PC-9 (cell line): ENCODE measurements at regions not wholly inside any gene's neighbourhood (a gene's known extent, or its start where the extent isn't known, plus 50 kb on each side); places are given as distances from the start of the nearest gene placed in this dataset.

Source experiments
- BruUV-seq: library from RNA; stranded (reverse); fragments of 400-500 nt; replicated peaks from 2 replicates; lab custom pipeline; 2021; lab: Mats Ljungman, UMichigan
- CTCF ChIA-PET: fragments of 300-600 bp; sonication (Branson Sonifier 250); formaldehyde crosslinking; loops from one replicate; lab custom pipeline; 2022; ENCODE audit warnings: antibody characterized with exemption; lab: Charles Lee
- POLR2A ChIA-PET: fragments of 300-600 bp; sonication (Branson Sonifier 250); formaldehyde crosslinking; loops from one replicate; lab custom pipeline; 2022; ENCODE audit warnings: antibody characterized with exemption; ENCODE audit not compliant: unreplicated experiment; lab: Charles Lee
- DNase-seq, 2 experiments: peaks; one replicate each; pipeline versions ENCODE4 v3.0.0 to v3.0.0-alpha.2; 2015 to 2022; ENCODE audit warnings: mixed read lengths in 1 of 2
- H2AFZ ChIP-seq: fragments of 200-600 bp; sonication (generic); 2 replicates; pipeline ENCODE4 v1.8.1; 2017; ENCODE audit warnings: antibody characterized with exemption
- H3F3A ChIP-seq: fragments of 200-600 bp; sonication (generic); 2 replicates; pipeline ENCODE4 v1.8.1; 2017; ENCODE audit warnings: antibody characterized with exemption, mild to moderate bottlenecking, low read depth; ENCODE audit not compliant: insufficient read depth
- H3K27ac ChIP-seq: fragments of 200-600 bp; sonication (generic); 2 replicates; pipeline ENCODE4 v1.6.1; 2016; ENCODE audit warnings: mixed run types
- H3K27me3 ChIP-seq: fragments of 200-600 bp; sonication (generic); 2 replicates; pipeline ENCODE4 v1.6.1; 2016; ENCODE audit warnings: low read depth, mixed run types; ENCODE audit not compliant: insufficient read depth
- H3K36me3 ChIP-seq: fragments of 200-600 bp; sonication (generic); 2 replicates; pipeline ENCODE4 v1.6.1; 2016; ENCODE audit warnings: low read depth, mixed run types
- H3K4me1 ChIP-seq: fragments of 200-600 bp; sonication (generic); replicated peaks from 2 replicates; pipeline ENCODE4 v1.6.1; 2016; ENCODE audit warnings: mixed run types; ENCODE audit not compliant: insufficient read depth
- H3K4me2 ChIP-seq: fragments of 200-600 bp; sonication (generic); 2 replicates; pipeline ENCODE4 v1.6.1; 2017; ENCODE audit warnings: mixed run types
- H3K4me3 ChIP-seq: fragments of 200-600 bp; sonication (generic); 2 replicates; pipeline ENCODE4 v1.6.1; 2016; ENCODE audit warnings: mixed run types
- H3K79me2 ChIP-seq: fragments of 200-600 bp; sonication (generic); 2 replicates; pipeline ENCODE4 v1.6.1; 2017; ENCODE audit warnings: low read depth, mixed run types
- H3K9me2 ChIP-seq: fragments of 200-600 bp; sonication (generic); 2 replicates; pipeline ENCODE4 v1.8.1; 2017; ENCODE audit warnings: mild to moderate bottlenecking; ENCODE audit not compliant: insufficient read depth
- H3K9me3 ChIP-seq: fragments of 200-600 bp; sonication (generic); 2 replicates; pipeline ENCODE4 v1.8.1; 2016; ENCODE audit warnings: low read depth; ENCODE audit not compliant: insufficient read depth
- H4K20me1 ChIP-seq: fragments of 200-600 bp; sonication (generic); 2 replicates; pipeline ENCODE4 v1.8.1; 2017; ENCODE audit not compliant: insufficient read depth
- CTCF ChIP-seq: fragments of 200-600 bp; sonication (generic); conservative IDR thresholded peaks from 2 replicates; pipeline ENCODE4 v1.6.1; 2017; ENCODE audit warnings: mixed run types, antibody characterized with exemption, mild to moderate bottlenecking, moderate library complexity
- EZH2 ChIP-seq: fragments of 200-600 bp; sonication (generic); IDR thresholded peaks from 2 replicates; pipeline ENCODE4 v1.8.0; 2017; ENCODE audit warnings: antibody characterized with exemption, low read depth
- intact Hi-C: fragments of 100-400 bp; cut with micrococcal nuclease; formaldehyde crosslinking; loops from one replicate; pipeline ENCODE4 v1.10.0; 2022; ENCODE audit not compliant: unreplicated experiment

DNA sequence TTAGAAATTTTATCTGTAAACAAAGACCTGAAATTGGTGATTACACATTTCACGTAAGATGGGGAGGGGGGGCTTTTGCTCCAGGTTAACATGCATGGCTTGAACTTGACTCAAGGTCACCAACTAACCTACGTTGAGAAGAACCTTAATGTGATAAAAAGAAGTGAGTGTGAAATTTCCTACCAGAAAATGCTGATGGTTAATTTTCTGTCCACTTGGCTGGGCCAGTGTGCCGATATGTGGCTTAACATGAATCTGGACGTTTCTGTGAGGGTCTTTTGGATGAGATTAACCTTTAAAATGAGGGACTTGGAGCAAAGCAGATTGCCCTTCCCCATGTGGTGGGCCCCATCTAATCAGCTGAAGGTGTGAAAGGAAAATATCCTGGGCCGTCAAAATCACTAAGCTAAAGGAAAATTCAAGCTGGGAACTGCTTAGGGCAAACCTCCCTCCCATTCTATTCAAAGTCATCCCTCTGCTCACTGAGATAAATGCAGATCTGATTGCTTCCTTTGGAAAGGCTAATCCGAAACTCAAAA is 107.3 kb upstream of the ENPP6 start:
- H3K4me1 ChIP-seq, result peaks cover 29% of the 10 kb centered on the region
- H2AFZ ChIP-seq, result no peak overlapping the region
- TF ChIP-seq EZH2 (no peak), CTCF (no peak)
- no peak overlapping the region for H3K4me3 ChIP-seq
- H3K9me3 ChIP-seq, result no peaks in the 10 kb centered on the region
- H3K9me2 ChIP-seq, result no peaks in the 10 kb centered on the region
- H3K4me2 ChIP-seq, result no peak overlapping the region
- H4K20me1 ChIP-seq, result no peaks in the 10 kb centered on the region
- intact Hi-C loops, result no loop called here
- no peak overlapping the region for H3K27ac ChIP-seq
- no peaks in the 10 kb centered on the region for H3K79me2 ChIP-seq
- CTCF ChIA-PET, result no interaction called here
- no peak for DNase-seq
- H3F3A ChIP-seq, result peaks cover 8% of the 10 kb centered on the region; the same call in 1 of the 2 replicates
- no peaks in the 10 kb centered on the region for H3K36me3 ChIP-seq
- no peaks in the 10 kb centered on the region for H3K27me3 ChIP-seq
- POLR2A ChIA-PET, result no interaction called here
- no TSS peak for BruUV-seq

DNA sequence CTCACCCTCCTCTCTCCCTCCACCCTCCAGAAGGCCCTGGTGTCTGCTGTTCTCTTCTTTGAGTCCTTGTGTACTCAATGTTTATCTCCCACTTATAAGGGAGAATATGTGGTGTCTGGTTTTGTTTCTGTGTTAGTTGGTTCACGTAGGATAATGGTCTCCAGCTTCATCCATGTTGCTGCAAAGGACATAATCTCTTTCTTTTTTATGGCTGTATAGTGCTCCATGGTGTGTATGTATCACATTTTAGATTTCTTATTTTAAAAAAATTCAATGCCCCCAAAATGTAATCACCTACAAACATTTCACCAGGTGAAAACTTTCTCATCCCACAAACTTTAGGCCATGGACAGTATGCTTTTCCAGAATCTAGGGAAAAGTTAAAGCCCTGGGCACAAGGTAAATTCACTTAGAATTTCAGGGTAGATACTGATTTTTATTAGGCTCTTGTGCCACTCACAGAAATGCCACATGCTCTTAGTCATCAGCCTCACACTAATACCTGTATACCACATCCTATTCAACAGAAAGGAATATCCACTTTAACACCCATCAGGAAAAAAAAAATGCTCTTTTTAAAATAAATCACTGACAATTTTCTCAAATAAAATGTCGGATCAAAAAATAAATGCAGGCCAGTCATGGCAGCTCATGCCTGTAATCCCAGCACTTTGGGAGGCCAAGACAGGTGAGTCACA is 104.8 kb upstream of the ENPP6 start:
- Histone ChIP-seq H3K4me1 (peaks cover 12% of the 10 kb centered on the region), H3K9me2 (no peaks in the 10 kb centered on the region), H4K20me1 (no peaks in the 10 kb centered on the region), H3K36me3 (no peaks in the 10 kb centered on the region), H3K79me2 (no peaks in the 10 kb centered on the region), H3F3A (peaks cover 8% of the 10 kb centered on the region; the same call in 1 of the 2 replicates), H3K27me3 (no peaks in the 10 kb centered on the region), H3K27ac (peak overlapping the region; percentile 76), H3K9me3 (no peaks in the 10 kb centered on the region), H3K4me3 (no peak overlapping the region), H2AFZ (no peak overlapping the region), H3K4me2 (peak overlapping the region; percentile 13; the same call in 1 of the 2 replicates)
- ChIA-PET CTCF (no interaction called here), POLR2A (no interaction called here)
- no TSS peak for BruUV-seq
- DNase-seq, result peak in 1 of 2 experiments; percentile 78
- TF ChIP-seq EZH2 (no peak), CTCF (no peak)
- intact Hi-C loops, result loop anchor here (1.0 kb wide), 1 partner anchor 9 kb away; no protein-coding TSS in a partner anchor

- H3K27ac ChIP-seq, result no peak overlapping the region
- no peaks in the 10 kb centered on the region for H3K36me3 ChIP-seq
- H3K27me3 ChIP-seq, result no peaks in the 10 kb centered on the region
- peaks cover 12% of the 10 kb centered on the region for H3K4me1 ChIP-seq
- no peaks in the 10 kb centered on the region for H3K9me2 ChIP-seq
- H2AFZ ChIP-seq, result no peak overlapping the region
- no peak for TF ChIP-seq CTCF
- no peak for TF ChIP-seq EZH2
- intact Hi-C loops, result no loop called here
- H3K4me2 ChIP-seq, result no peak overlapping the region
- H3K4me3 ChIP-seq, result no peak overlapping the region
- no peaks in the 10 kb centered on the region for H4K20me1 ChIP-seq
- ChIA-PET CTCF (no interaction called here), POLR2A (no interaction called here)
- no TSS peak for BruUV-seq
- no peaks in the 10 kb centered on the region for H3K9me3 ChIP-seq
- peaks cover 8% of the 10 kb centered on the region; the same call in 1 of the 2 replicates for H3F3A ChIP-seq
- no peaks in the 10 kb centered on the region for H3K79me2 ChIP-seq
- DNase-seq, result no peak
These were observed 103.0 kb upstream of the ENPP6 start for GRCh38 chr4:184320631-184321030.
